HL-60 (cell line): ENCODE measurements at regions not wholly inside any gene's neighbourhood (a gene's known extent, or its start where the extent isn't known, plus 50 kb on each side); places are given as distances from the start of the nearest gene placed in this dataset.

ENCODE experiments used
- TF ChIP-seq, protein P1 (sequence below): IDR thresholded peaks from one replicate; pipeline ENCODE4 v1.5.1; 2011; ENCODE audit warnings: low read length, control low read depth, inconsistent platforms; ENCODE audit not compliant: insufficient read depth
- TF ChIP-seq, protein P2 (sequence below): IDR thresholded peaks from 2 replicates; pipeline ENCODE4 v1.6.1; 2012; ENCODE audit warnings: low read depth; ENCODE audit not compliant: insufficient replicate concordance

DNA sequence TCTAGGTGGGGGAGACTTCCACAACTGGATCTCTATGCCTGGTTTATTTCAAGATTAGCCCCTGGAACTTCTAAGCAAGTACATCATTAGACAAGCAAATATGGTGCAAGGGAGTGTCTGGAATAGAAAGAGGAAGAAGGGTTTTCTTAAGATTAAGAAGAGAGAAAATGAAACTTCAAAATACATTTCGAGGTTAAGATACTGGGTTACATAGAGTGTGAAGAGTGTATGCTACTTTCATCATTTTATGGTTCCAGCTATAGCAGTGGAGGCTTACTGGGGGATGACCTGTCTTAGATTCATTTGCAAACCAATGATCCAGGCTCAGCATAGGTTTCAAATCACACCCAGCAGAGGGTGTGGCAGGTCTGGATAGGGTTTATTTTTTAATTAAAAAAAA, 144.4 kb upstream of the GATB start:
- TF ChIP-seq, protein P1, sequence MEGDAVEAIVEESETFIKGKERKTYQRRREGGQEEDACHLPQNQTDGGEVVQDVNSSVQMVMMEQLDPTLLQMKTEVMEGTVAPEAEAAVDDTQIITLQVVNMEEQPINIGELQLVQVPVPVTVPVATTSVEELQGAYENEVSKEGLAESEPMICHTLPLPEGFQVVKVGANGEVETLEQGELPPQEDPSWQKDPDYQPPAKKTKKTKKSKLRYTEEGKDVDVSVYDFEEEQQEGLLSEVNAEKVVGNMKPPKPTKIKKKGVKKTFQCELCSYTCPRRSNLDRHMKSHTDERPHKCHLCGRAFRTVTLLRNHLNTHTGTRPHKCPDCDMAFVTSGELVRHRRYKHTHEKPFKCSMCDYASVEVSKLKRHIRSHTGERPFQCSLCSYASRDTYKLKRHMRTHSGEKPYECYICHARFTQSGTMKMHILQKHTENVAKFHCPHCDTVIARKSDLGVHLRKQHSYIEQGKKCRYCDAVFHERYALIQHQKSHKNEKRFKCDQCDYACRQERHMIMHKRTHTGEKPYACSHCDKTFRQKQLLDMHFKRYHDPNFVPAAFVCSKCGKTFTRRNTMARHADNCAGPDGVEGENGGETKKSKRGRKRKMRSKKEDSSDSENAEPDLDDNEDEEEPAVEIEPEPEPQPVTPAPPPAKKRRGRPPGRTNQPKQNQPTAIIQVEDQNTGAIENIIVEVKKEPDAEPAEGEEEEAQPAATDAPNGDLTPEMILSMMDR, result no peak
- TF ChIP-seq, protein P2, sequence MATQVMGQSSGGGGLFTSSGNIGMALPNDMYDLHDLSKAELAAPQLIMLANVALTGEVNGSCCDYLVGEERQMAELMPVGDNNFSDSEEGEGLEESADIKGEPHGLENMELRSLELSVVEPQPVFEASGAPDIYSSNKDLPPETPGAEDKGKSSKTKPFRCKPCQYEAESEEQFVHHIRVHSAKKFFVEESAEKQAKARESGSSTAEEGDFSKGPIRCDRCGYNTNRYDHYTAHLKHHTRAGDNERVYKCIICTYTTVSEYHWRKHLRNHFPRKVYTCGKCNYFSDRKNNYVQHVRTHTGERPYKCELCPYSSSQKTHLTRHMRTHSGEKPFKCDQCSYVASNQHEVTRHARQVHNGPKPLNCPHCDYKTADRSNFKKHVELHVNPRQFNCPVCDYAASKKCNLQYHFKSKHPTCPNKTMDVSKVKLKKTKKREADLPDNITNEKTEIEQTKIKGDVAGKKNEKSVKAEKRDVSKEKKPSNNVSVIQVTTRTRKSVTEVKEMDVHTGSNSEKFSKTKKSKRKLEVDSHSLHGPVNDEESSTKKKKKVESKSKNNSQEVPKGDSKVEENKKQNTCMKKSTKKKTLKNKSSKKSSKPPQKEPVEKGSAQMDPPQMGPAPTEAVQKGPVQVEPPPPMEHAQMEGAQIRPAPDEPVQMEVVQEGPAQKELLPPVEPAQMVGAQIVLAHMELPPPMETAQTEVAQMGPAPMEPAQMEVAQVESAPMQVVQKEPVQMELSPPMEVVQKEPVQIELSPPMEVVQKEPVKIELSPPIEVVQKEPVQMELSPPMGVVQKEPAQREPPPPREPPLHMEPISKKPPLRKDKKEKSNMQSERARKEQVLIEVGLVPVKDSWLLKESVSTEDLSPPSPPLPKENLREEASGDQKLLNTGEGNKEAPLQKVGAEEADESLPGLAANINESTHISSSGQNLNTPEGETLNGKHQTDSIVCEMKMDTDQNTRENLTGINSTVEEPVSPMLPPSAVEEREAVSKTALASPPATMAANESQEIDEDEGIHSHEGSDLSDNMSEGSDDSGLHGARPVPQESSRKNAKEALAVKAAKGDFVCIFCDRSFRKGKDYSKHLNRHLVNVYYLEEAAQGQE, result no peak
